ENCODE measurements at regions not wholly inside any gene's neighbourhood (a gene's known extent, or its start where the extent isn't known, plus 50 kb on each side); places are given as distances from the start of the nearest gene placed in this dataset.

DNA sequence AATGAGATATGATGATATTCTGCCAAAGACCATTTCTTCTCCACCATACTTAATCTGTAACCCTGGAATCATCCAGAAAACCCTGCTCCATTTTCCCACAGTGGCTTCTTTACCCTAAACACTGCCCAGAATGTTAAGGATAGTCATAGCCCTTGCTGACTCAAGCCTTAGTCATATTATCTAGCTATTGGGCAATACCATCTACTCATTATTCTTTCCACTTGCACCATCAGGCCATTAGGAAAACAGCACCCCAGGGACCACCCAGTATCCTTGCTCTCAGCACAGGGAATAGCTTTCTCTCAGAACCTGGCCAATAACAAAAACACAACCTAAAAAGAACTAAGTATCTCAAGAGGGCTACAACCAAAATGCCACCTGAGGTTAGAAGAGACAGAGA, 445.7 kb upstream of the SLC14A2 start:
- DNase-seq, result no peak
- H3K4me3 ChIP-seq (ENCODE audit: low read length), result no peak overlapping the region

DNA sequence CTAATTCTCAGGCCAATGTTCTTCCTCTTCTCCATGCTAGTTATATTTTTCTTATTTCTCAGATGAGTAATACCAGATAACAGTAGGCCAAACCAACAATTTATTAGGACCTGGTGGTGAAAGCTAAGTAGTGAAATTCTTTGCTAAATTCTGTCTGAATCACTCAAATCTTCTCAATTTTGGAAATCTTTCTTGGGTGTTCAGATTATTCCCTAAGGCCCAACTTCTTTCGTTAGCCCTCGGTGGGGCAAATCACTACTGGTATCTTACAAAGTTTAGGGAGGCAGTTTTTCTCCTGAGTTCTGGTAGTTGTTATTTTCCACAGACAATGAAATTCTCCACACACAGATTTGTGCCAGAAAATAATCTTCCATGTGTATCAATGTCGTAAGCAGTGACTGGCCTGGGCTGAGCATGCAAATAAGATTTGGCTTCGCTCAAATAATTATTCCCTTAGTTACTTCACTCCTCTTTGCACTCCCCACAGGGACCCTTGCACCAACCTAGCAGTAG, 443.5 kb upstream of the SLC14A2 start:
- H3K4me2 ChIP-seq (ENCODE audit: low read length), result no peak overlapping the region
- no peak overlapping the region for H3K4me3 ChIP-seq (ENCODE audit: low read length)
- no peak overlapping the region for H2BK5ac ChIP-seq (ENCODE audit: low read length)
- H3K36me3 ChIP-seq (ENCODE audit: control insufficient read depth, insufficient read depth, low read length), result no peaks in the 10 kb centered on the region
- no peak overlapping the region for H2BK120ac ChIP-seq (ENCODE audit: low read depth, low read length)
- no peak overlapping the region for H3K56ac ChIP-seq (ENCODE audit: low read length)
- H2AK5ac ChIP-seq (ENCODE audit: low read length), result no peak overlapping the region
- no peak overlapping the region for H3K23ac ChIP-seq (ENCODE audit: low read length)
- no peaks in the 10 kb centered on the region for H3K79me2 ChIP-seq (ENCODE audit: control insufficient read depth, insufficient read depth, low read length)
- H3K18ac ChIP-seq (ENCODE audit: low read length), result no peak overlapping the region
- H3K27me3 ChIP-seq (ENCODE audit: insufficient read depth, low read length, poor library complexity), result no peaks in the 10 kb centered on the region
- H2BK15ac ChIP-seq (replicated peaks; ENCODE audit: low read depth), result no peak overlapping the region
- H4K8ac ChIP-seq (ENCODE audit: low read depth, low read length), result no peak overlapping the region
- no peak overlapping the region for H3K27ac ChIP-seq (ENCODE audit: low read depth, low read length)
- no peak overlapping the region for H3K9ac ChIP-seq (ENCODE audit: low read length)
- H4K5ac ChIP-seq (ENCODE audit: low read length), result no peak overlapping the region
- no CpG with 5 or more reads among the region's 4 CpGs for WGBS (ENCODE audit: extremely low coverage, insufficient coverage, low lambda C conversion rate)
- no peaks in the 10 kb centered on the region for H3K4me1 ChIP-seq (ENCODE audit: control insufficient read depth, low read depth, low read length)
- H3K4ac ChIP-seq (ENCODE audit: low read depth, low read length), result no peak overlapping the region
- H3K79me1 ChIP-seq (ENCODE audit: low read length), result no peaks in the 10 kb centered on the region
- no peak for DNase-seq

More for the DNA sequence above, 445.7 kb upstream of the SLC14A2 start:
- no peak overlapping the region for H3K23ac ChIP-seq (ENCODE audit: low read length)
- H4K5ac ChIP-seq (ENCODE audit: low read length), result no peak overlapping the region
- H4K8ac ChIP-seq (ENCODE audit: low read depth, low read length), result no peak overlapping the region
- H3K27me3 ChIP-seq (ENCODE audit: insufficient read depth, low read length, poor library complexity), result no peaks in the 10 kb centered on the region
- H3K27ac ChIP-seq (ENCODE audit: low read depth, low read length), result no peak overlapping the region
- H2AK5ac ChIP-seq (ENCODE audit: low read length), result no peak overlapping the region
- H3K79me1 ChIP-seq (ENCODE audit: low read length), result no peaks in the 10 kb centered on the region
- H3K56ac ChIP-seq (ENCODE audit: low read length), result no peak overlapping the region
- no peaks in the 10 kb centered on the region for H3K79me2 ChIP-seq (ENCODE audit: control insufficient read depth, insufficient read depth, low read length)
- no peak overlapping the region for H2BK120ac ChIP-seq (ENCODE audit: low read depth, low read length)
- H2BK15ac ChIP-seq (replicated peaks; ENCODE audit: low read depth), result no peak overlapping the region
- no peaks in the 10 kb centered on the region for H3K36me3 ChIP-seq (ENCODE audit: control insufficient read depth, insufficient read depth, low read length)
- H3K4me2 ChIP-seq (ENCODE audit: low read length), result no peak overlapping the region
- no peak overlapping the region for H3K18ac ChIP-seq (ENCODE audit: low read length)
- no peaks in the 10 kb centered on the region for H3K4me1 ChIP-seq (ENCODE audit: control insufficient read depth, low read depth, low read length)
- no peak overlapping the region for H2BK5ac ChIP-seq (ENCODE audit: low read length)
- H3K4ac ChIP-seq (ENCODE audit: low read depth, low read length), result no peak overlapping the region
- no peak overlapping the region for H3K9ac ChIP-seq (ENCODE audit: low read length)

DNA sequence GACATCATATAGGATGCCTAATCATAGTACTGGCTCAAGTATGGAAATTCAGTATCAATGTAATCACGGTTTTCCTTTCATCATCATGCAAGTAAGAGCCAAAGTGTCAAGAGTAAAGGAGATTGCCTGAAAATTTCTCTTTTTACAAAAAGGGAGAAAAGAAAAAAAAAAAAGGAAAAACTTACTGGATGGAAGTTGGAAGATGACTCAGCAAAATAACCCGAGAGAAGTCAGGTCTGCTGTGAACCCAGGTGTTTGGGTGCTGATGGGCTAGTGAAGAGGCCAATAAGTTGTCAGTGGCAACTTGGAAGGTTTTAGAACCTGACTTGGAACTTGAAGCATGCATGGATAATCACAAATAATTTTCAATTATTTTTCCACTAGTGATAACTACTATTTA, 441.9 kb upstream of the SLC14A2 start:
- no peak overlapping the region for H3K27ac ChIP-seq (ENCODE audit: low read depth, low read length)
- no CpG with 5 or more reads among the region's 2 CpGs for WGBS (ENCODE audit: extremely low coverage, insufficient coverage, low lambda C conversion rate)
- no peak overlapping the region for H3K4ac ChIP-seq (ENCODE audit: low read depth, low read length)
- H2BK15ac ChIP-seq (replicated peaks; ENCODE audit: low read depth), result no peak overlapping the region
- H3K23ac ChIP-seq (ENCODE audit: low read length), result no peak overlapping the region
- no peak overlapping the region for H3K56ac ChIP-seq (ENCODE audit: low read length)
- no peak overlapping the region for H2BK5ac ChIP-seq (ENCODE audit: low read length)
- H2BK120ac ChIP-seq (ENCODE audit: low read depth, low read length), result no peak overlapping the region
- H3K18ac ChIP-seq (ENCODE audit: low read length), result no peak overlapping the region
- no peak overlapping the region for H2AK5ac ChIP-seq (ENCODE audit: low read length)
- no peak for DNase-seq
- no peak overlapping the region for H3K4me2 ChIP-seq (ENCODE audit: low read length)
- no peak overlapping the region for H3K4me3 ChIP-seq (ENCODE audit: low read length)
- H3K4me1 ChIP-seq (ENCODE audit: control insufficient read depth, low read depth, low read length), result no peaks in the 10 kb centered on the region
- no peak overlapping the region for H4K8ac ChIP-seq (ENCODE audit: low read depth, low read length)
- no peaks in the 10 kb centered on the region for H3K36me3 ChIP-seq (ENCODE audit: control insufficient read depth, insufficient read depth, low read length)
- H3K27me3 ChIP-seq (ENCODE audit: insufficient read depth, low read length, poor library complexity), result no peaks in the 10 kb centered on the region
- H3K79me1 ChIP-seq (ENCODE audit: low read length), result no peaks in the 10 kb centered on the region
- no peak overlapping the region for H4K5ac ChIP-seq (ENCODE audit: low read length)
- no peak overlapping the region for H3K9ac ChIP-seq (ENCODE audit: low read length)
- H3K79me2 ChIP-seq (ENCODE audit: control insufficient read depth, insufficient read depth, low read length), result no peaks in the 10 kb centered on the region

DNA sequence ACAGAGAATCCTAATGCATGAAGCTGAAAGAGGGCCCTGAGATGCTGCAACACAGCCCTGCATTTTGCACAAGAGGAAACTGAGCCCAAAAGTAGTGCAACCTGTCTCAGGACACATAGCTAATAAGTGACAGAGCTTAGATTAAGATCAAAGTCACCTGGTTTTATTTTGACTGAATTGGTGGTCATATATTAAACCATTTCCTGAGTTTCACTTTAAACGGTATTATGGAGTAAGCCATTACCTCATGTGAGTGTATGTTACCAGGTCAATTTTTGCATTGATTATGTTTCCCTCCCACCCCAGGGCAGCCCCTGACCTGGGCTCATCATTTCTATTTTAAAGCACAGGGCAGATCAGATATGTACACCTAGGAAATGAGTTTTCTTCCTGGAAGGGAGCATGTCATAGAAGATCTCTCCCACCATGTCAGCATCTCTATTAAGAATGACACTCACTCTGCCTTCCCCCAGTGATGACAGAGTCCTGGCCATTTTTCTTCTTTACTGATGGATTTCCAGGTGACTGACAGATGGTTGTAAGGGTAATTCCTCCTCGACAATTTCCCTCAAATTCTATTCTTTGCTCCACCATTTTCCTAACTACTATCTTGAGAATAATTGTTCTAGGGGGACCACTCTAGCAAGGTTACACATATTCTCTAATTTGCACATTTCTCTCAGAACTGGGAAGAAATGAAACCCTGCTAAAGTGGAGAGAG, 441.3 kb upstream of the SLC14A2 start:
- Histone ChIP-seq H3K56ac (ENCODE audit: low read length) (no peak overlapping the region), H3K23ac (ENCODE audit: low read length) (no peak overlapping the region), H4K8ac (ENCODE audit: low read depth, low read length) (no peak overlapping the region), H2BK5ac (ENCODE audit: low read length) (no peak overlapping the region), H2AK5ac (ENCODE audit: low read length) (no peak overlapping the region), H3K4me1 (ENCODE audit: control insufficient read depth, low read depth, low read length) (no peaks in the 10 kb centered on the region), H3K4me3 (ENCODE audit: low read length) (no peak overlapping the region), H3K27ac (ENCODE audit: low read depth, low read length) (no peak overlapping the region), H3K36me3 (ENCODE audit: control insufficient read depth, insufficient read depth, low read length) (no peaks in the 10 kb centered on the region), H2BK120ac (ENCODE audit: low read depth, low read length) (no peak overlapping the region), H2BK15ac (replicated peaks; ENCODE audit: low read depth) (no peak overlapping the region), H3K27me3 (ENCODE audit: insufficient read depth, low read length, poor library complexity) (no peaks in the 10 kb centered on the region), H3K79me2 (ENCODE audit: control insufficient read depth, insufficient read depth, low read length) (no peaks in the 10 kb centered on the region), H3K4ac (ENCODE audit: low read depth, low read length) (no peak overlapping the region), H3K18ac (ENCODE audit: low read length) (no peak overlapping the region), H4K5ac (ENCODE audit: low read length) (no peak overlapping the region), H3K9ac (ENCODE audit: low read length) (no peak overlapping the region), H3K4me2 (ENCODE audit: low read length) (no peak overlapping the region), H3K79me1 (ENCODE audit: low read length) (no peaks in the 10 kb centered on the region)
- DNase-seq, result no peak
- WGBS (ENCODE audit: extremely low coverage, insufficient coverage, low lambda C conversion rate), result no CpG with 5 or more reads among the region's 2 CpGs

DNA sequence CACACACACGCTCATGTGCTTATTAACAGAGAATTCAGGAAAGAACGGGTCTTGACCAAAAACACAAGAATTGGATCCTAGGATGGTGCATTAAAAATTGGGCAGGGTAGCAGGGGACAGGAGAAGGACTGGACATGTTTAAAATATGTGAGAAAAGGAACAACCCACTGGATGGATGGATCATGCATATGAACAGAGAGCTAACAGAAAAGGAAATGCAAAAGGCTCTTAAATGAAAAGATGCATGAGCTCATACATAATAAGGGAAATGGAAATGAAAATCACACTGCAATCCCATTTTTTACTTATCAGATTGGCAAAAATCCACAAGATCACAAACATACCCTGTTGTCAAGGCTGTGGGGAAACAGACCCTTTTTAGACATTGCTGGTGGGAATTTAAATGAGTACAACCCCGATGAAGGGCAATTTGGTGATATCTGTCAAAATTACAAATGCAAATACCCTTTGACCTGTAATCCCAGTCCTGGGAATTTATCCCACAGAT, 440.6 kb upstream of the SLC14A2 start:
- no peak overlapping the region for H3K9ac ChIP-seq (ENCODE audit: low read length)
- no peak overlapping the region for H3K4me3 ChIP-seq (ENCODE audit: low read length)
- no peak overlapping the region for H3K4me2 ChIP-seq (ENCODE audit: low read length)
- H3K79me2 ChIP-seq (ENCODE audit: control insufficient read depth, insufficient read depth, low read length), result no peaks in the 10 kb centered on the region
- no peak overlapping the region for H3K27ac ChIP-seq (ENCODE audit: low read depth, low read length)
- no peak overlapping the region for H3K4ac ChIP-seq (ENCODE audit: low read depth, low read length)
- no peak overlapping the region for H2BK120ac ChIP-seq (ENCODE audit: low read depth, low read length)
- no peak overlapping the region for H3K18ac ChIP-seq (ENCODE audit: low read length)
- H3K56ac ChIP-seq (ENCODE audit: low read length), result no peak overlapping the region
- no peak overlapping the region for H2AK5ac ChIP-seq (ENCODE audit: low read length)
- H3K27me3 ChIP-seq (ENCODE audit: insufficient read depth, low read length, poor library complexity), result no peaks in the 10 kb centered on the region
- H4K8ac ChIP-seq (ENCODE audit: low read depth, low read length), result no peak overlapping the region
- no peak overlapping the region for H3K23ac ChIP-seq (ENCODE audit: low read length)
- H3K4me1 ChIP-seq (ENCODE audit: control insufficient read depth, low read depth, low read length), result no peaks in the 10 kb centered on the region
- WGBS (ENCODE audit: extremely low coverage, insufficient coverage, low lambda C conversion rate), result no CpG with 5 or more reads among the region's 3 CpGs
- H2BK15ac ChIP-seq (replicated peaks; ENCODE audit: low read depth), result no peak overlapping the region
- no peaks in the 10 kb centered on the region for H3K79me1 ChIP-seq (ENCODE audit: low read length)
- H3K36me3 ChIP-seq (ENCODE audit: control insufficient read depth, insufficient read depth, low read length), result no peaks in the 10 kb centered on the region
- H4K5ac ChIP-seq (ENCODE audit: low read length), result no peak overlapping the region
- DNase-seq, result no peak
- no peak overlapping the region for H2BK5ac ChIP-seq (ENCODE audit: low read length)

DNA sequence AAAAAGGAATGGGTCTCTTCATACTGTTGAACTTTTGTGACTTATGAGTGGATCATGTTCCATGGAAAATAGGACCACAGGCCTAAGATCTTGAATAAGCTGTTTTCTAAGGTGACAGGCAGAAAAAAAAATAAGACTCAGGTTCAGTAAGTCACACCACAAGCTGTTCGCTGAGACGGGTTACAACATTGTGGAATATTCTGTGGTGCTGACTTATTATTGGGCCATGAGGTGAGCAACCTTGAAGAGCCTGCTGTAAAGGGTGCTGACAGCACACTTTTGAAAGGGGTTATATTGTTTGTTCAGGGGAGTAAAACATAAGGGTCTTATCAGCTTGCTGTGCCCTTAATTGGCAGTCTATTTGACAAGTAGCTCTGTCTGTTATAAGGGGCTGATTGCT, 439.8 kb upstream of the SLC14A2 start:
- no peak overlapping the region for H3K23ac ChIP-seq (ENCODE audit: low read length)
- WGBS (ENCODE audit: extremely low coverage, insufficient coverage, low lambda C conversion rate), result no CpG with 5 or more reads among the region's 2 CpGs
- H3K4me1 ChIP-seq (ENCODE audit: control insufficient read depth, low read depth, low read length), result no peaks in the 10 kb centered on the region
- H4K8ac ChIP-seq (ENCODE audit: low read depth, low read length), result no peak overlapping the region
- no peak for DNase-seq
- H3K27ac ChIP-seq (ENCODE audit: low read depth, low read length), result no peak overlapping the region
- H3K9ac ChIP-seq (ENCODE audit: low read length), result no peak overlapping the region
- H3K79me2 ChIP-seq (ENCODE audit: control insufficient read depth, insufficient read depth, low read length), result no peaks in the 10 kb centered on the region
- H4K5ac ChIP-seq (ENCODE audit: low read length), result no peak overlapping the region
- no peak overlapping the region for H2BK120ac ChIP-seq (ENCODE audit: low read depth, low read length)
- H3K79me1 ChIP-seq (ENCODE audit: low read length), result no peaks in the 10 kb centered on the region
- no peak overlapping the region for H3K4ac ChIP-seq (ENCODE audit: low read depth, low read length)
- no peak overlapping the region for H2BK5ac ChIP-seq (ENCODE audit: low read length)
- H3K27me3 ChIP-seq (ENCODE audit: insufficient read depth, low read length, poor library complexity), result no peaks in the 10 kb centered on the region
- H3K4me3 ChIP-seq (ENCODE audit: low read length), result no peak overlapping the region
- H2BK15ac ChIP-seq (replicated peaks; ENCODE audit: low read depth), result no peak overlapping the region
- no peak overlapping the region for H2AK5ac ChIP-seq (ENCODE audit: low read length)
- H3K36me3 ChIP-seq (ENCODE audit: control insufficient read depth, insufficient read depth, low read length), result no peaks in the 10 kb centered on the region
- H3K56ac ChIP-seq (ENCODE audit: low read length), result no peak overlapping the region
- no peak overlapping the region for H3K18ac ChIP-seq (ENCODE audit: low read length)
- H3K4me2 ChIP-seq (ENCODE audit: low read length), result no peak overlapping the region
